ENCODE measurements at regions not wholly inside any gene's neighbourhood (a gene's known extent, or its start where the extent isn't known, plus 50 kb on each side); places are given as distances from the start of the nearest gene placed in this dataset.

DNA sequence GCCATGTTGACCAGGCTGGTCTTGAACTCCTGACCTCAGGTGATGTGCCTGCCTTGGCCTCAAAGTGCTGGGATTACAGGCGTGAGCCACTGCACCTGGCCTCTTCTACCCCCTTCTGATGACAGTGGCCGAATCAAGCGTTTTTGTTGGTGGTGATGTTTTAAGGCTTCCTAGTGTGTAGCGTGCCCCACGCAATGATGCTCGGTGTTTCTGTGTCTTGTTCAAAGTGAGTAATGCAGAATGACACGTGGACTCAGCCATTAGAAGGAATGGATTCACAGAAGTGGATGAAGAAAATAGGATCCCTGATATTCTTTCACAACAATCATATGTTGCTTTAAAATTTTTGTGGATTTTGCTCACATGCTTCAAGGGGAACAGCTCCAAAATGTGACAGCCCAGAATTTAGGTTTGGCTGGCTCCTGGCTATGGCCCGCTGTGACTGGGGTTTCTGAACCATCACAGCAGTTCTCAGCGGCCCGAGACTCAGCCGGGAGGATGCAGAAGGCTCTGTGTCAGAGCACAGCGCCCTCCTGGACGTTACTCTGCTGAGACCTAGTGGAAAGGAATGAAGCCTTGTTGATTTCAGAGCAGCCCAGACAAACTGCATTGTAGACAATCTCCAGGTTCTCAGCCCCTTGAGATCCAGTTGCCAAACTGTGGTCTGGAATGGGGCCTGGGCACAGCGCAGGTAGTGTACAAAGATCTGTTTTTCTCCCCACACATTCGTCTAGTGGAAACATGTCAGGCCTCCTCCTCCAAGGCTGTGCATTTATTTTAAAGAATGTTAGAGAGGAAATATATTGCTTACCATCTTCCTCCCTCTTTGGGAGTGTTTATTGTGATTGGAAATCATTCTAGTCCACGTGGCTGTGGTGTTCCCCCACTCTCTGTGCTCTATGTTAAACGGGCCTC is 57.6 kb upstream of the TIAM2 start:
- TF ChIP-seq, protein P1, sequence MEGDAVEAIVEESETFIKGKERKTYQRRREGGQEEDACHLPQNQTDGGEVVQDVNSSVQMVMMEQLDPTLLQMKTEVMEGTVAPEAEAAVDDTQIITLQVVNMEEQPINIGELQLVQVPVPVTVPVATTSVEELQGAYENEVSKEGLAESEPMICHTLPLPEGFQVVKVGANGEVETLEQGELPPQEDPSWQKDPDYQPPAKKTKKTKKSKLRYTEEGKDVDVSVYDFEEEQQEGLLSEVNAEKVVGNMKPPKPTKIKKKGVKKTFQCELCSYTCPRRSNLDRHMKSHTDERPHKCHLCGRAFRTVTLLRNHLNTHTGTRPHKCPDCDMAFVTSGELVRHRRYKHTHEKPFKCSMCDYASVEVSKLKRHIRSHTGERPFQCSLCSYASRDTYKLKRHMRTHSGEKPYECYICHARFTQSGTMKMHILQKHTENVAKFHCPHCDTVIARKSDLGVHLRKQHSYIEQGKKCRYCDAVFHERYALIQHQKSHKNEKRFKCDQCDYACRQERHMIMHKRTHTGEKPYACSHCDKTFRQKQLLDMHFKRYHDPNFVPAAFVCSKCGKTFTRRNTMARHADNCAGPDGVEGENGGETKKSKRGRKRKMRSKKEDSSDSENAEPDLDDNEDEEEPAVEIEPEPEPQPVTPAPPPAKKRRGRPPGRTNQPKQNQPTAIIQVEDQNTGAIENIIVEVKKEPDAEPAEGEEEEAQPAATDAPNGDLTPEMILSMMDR (IDR thresholded peaks at IDR 0.05): no peak
- TF ChIP-seq POLR2A (IDR thresholded peaks at IDR 0.05): no peak

Measured in uterus (tissue), 2 donors.